ENCODE measurements at regions not wholly inside any gene's neighbourhood (a gene's known extent, or its start where the extent isn't known, plus 50 kb on each side); places are given as distances from the start of the nearest gene placed in this dataset.

DNA sequence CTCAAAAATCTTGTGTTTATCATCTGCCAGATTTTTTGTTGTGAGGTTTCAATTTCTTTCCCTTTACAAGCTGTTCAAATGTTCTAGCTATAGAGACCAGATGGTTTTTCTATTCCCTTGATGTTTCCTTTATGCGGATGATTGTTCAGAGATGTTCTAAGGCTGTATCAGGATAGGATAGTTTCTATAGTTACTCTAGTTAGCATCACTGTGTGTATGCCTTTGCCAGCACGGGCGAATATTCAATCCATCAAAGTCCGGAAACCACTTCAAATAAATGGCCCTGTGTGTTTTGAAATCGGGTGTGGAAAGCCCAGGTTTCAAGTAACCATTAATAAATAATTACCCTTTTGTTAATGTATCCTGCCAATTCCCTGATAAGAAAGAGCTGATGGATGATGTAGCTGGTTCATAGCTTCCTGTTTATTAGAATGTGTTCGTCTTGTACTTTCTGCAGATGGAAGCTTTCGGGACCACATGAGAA, 149.8 kb upstream of the PRKCQ start:
- no peak overlapping the region for H2BK20ac ChIP-seq (ENCODE audit: low read depth, low read length, poor library complexity, severe bottlenecking)
- no peak overlapping the region for H3K18ac ChIP-seq (ENCODE audit: insufficient read length, low read depth, low read length)
- no peak overlapping the region for H2AK5ac ChIP-seq (ENCODE audit: insufficient read length, low read length)
- no peak overlapping the region for H2BK5ac ChIP-seq (ENCODE audit: insufficient read length, low read length)
- no peak overlapping the region for H3K56ac ChIP-seq (ENCODE audit: insufficient read length, low read depth, low read length)
- H3K9ac ChIP-seq (ENCODE audit: extremely low read depth, insufficient read length, low read length) = no peak overlapping the region
- TF ChIP-seq, protein P1, sequence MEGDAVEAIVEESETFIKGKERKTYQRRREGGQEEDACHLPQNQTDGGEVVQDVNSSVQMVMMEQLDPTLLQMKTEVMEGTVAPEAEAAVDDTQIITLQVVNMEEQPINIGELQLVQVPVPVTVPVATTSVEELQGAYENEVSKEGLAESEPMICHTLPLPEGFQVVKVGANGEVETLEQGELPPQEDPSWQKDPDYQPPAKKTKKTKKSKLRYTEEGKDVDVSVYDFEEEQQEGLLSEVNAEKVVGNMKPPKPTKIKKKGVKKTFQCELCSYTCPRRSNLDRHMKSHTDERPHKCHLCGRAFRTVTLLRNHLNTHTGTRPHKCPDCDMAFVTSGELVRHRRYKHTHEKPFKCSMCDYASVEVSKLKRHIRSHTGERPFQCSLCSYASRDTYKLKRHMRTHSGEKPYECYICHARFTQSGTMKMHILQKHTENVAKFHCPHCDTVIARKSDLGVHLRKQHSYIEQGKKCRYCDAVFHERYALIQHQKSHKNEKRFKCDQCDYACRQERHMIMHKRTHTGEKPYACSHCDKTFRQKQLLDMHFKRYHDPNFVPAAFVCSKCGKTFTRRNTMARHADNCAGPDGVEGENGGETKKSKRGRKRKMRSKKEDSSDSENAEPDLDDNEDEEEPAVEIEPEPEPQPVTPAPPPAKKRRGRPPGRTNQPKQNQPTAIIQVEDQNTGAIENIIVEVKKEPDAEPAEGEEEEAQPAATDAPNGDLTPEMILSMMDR (conservative IDR thresholded peaks at IDR 0.05) = no peak
- no peak overlapping the region for H3K14ac ChIP-seq (ENCODE audit: insufficient read depth, low read length)
- no peak for DNase-seq
- no peak overlapping the region for H4K91ac ChIP-seq (ENCODE audit: insufficient read length, low read depth, low read length)
- no peak overlapping the region for H2BK120ac ChIP-seq (ENCODE audit: low read depth, low read length, poor library complexity, severe bottlenecking)
- Mint-ChIP-seq H3K4me1 (peaks cover 6 to 8% of the 10 kb centered on the region in 2 experiments; a peak in 2 of 4 replicates), H3K9me3 (no peaks in the 10 kb centered on the region; a peak in 1 of 5 replicates), H3K27ac (no peak overlapping the region), H3K4me3 (no peak overlapping the region), H3K27me3 (ENCODE audit: low read depth) (peaks cover 4% of the 10 kb centered on the region), H3K36me3 (ENCODE audit: insufficient read depth in 1 of 3, low read depth in 3 of 3) (no peaks in the 10 kb centered on the region)
- no peak overlapping the region for H2AFZ ChIP-seq (ENCODE audit: low read length)
- H4K5ac ChIP-seq (ENCODE audit: insufficient read length, low read depth, low read length) = no peak overlapping the region
- H3K4me2 ChIP-seq (ENCODE audit: insufficient read depth, insufficient read length, low read length) = no peak overlapping the region
- no peaks in the 10 kb centered on the region for H3K23me2 ChIP-seq (ENCODE audit: insufficient read length, low read depth, low read length, poor library complexity, severe bottlenecking)
- H3K4me1 ChIP-seq (ENCODE audit: insufficient read depth, low read length) = no peaks in the 10 kb centered on the region
- H2BK12ac ChIP-seq (ENCODE audit: insufficient read length, low read depth, low read length) = no peak overlapping the region
- no peak overlapping the region for H2BK15ac ChIP-seq (ENCODE audit: low read depth, low read length)
- H3T11ph ChIP-seq (ENCODE audit: low read length) = no peak overlapping the region
- no CpG with 5 or more reads among the region's 7 CpGs for WGBS (ENCODE audit: extremely low coverage, insufficient read length, low lambda C conversion rate)
- no peaks in the 10 kb centered on the region for H4K20me1 ChIP-seq (ENCODE audit: control insufficient read depth, insufficient read depth, insufficient read length)
- no peak overlapping the region for H3K23ac ChIP-seq (ENCODE audit: insufficient read length, low read depth, low read length)
- no peak overlapping the region for H3K4ac ChIP-seq (ENCODE audit: low read depth, low read length)
- H3K79me2 ChIP-seq (ENCODE audit: insufficient read depth, low read length) = no peaks in the 10 kb centered on the region
- no peak overlapping the region for H3K27ac ChIP-seq (ENCODE audit: insufficient read length, low read depth, low read length)
- H3K79me1 ChIP-seq (ENCODE audit: insufficient read depth, low read depth, low read length, poor library complexity, severe bottlenecking) = no peaks in the 10 kb centered on the region
- H4K8ac ChIP-seq (replicated peaks; ENCODE audit: insufficient read length, low read depth, low read length) = no peak overlapping the region
- no peaks in the 10 kb centered on the region for H3K9me3 ChIP-seq (ENCODE audit: control insufficient read depth, low read depth, low read length)
- H3K27me3 ChIP-seq (ENCODE audit: insufficient read depth, low read length) = no peaks in the 10 kb centered on the region

Measured in H9 (cell line).